GM12878 (cell line): ENCODE measurements at regions not wholly inside any gene's neighbourhood (a gene's known extent, or its start where the extent isn't known, plus 50 kb on each side); places are given as distances from the start of the nearest gene placed in this dataset.

Source experiments
- ATAC-seq: fragments of 200-7000 bp; cut with Tn5 transposase; 3 replicates; pipeline ENCODE4 v1.9.1; 2020; ENCODE audit warnings: mild to moderate bottlenecking, moderate library complexity
- BruUV-seq: library from RNA; stranded (reverse); fragments of 400-500 nt; replicated peaks from 2 replicates; lab custom pipeline; 2021; lab: Mats Ljungman, UMichigan
- CTCF ChIA-PET: fragments of 300-600 bp; sonication (Branson Sonifier 250); formaldehyde crosslinking; extraction: SDS; loops from one replicate; lab custom pipeline; 2021; ENCODE audit warnings: inconsistent platforms; lab: Yijun Ruan, JAX
- POLR2A ChIA-PET: fragments of 350-600 bp; formaldehyde crosslinking; extraction: SDS; loops from one replicate; lab custom pipeline; 2021; ENCODE audit warnings: inconsistent platforms; lab: Charles Lee
- RAD21 ChIA-PET: fragments of 300-600 bp; sonication (Branson Sonifier 250); formaldehyde crosslinking; loops from one replicate; lab custom pipeline; 2023; ENCODE audit warnings: antibody characterized with exemption; ENCODE audit not compliant: unreplicated experiment; lab: Charles Lee
- SMC1A ChIA-PET: fragments of 300-600 bp; sonication (Branson Sonifier 250); formaldehyde crosslinking; loops from one replicate; lab custom pipeline; 2023; ENCODE audit not compliant: unreplicated experiment, uncharacterized antibody; lab: Charles Lee
- DNase-seq: peaks from one replicate; pipeline ENCODE4 v3.0.0-alpha.2; 2011; ENCODE audit warnings: low read depth, low spot score
- FAIRE-seq: peaks from 3 replicates; lab custom pipeline; 2011; peaks lifted over from hg19 to GRCh38; lab: Jason Lieb, UNC
- H2AFZ ChIP-seq: 2 replicates; pipeline ENCODE4 v1.6.0; 2011; ENCODE audit warnings: low read depth, low read length, control low read depth; ENCODE audit not compliant: control insufficient read depth
- H3K27ac ChIP-seq: 2 replicates; pipeline ENCODE4 v1.5.1; 2011; ENCODE audit warnings: control low read depth; ENCODE audit not compliant: control insufficient read depth, insufficient read depth
- H3K27me3 ChIP-seq, 2 experiments: replicated peaks in 1 of 2; 2 replicates each; pipeline versions ENCODE4 v1.6.0 to v1.6.1; 2011; ENCODE audit warnings: low read length in 1 of 2; ENCODE audit not compliant: control insufficient read depth in 2 of 2, insufficient read depth in 2 of 2
- H3K36me3 ChIP-seq, 2 experiments: 2 replicates each; pipeline ENCODE4 v1.5.1; 2011; ENCODE audit warnings: low read length in 1 of 2; ENCODE audit not compliant: control insufficient read depth in 2 of 2, insufficient read depth in 2 of 2
- H3K4me1 ChIP-seq: 2 replicates; pipeline ENCODE4 v1.6.1; 2011; ENCODE audit warnings: mild to moderate bottlenecking, low read length, moderate library complexity, mixed read lengths; ENCODE audit not compliant: control insufficient read depth, insufficient read depth
- H3K4me2 ChIP-seq: 2 replicates; pipeline ENCODE4 v1.6.0; 2011; ENCODE audit warnings: control low read depth; ENCODE audit not compliant: control insufficient read depth, insufficient read depth
- H3K4me3 ChIP-seq: fragments of 200-600 bp; sonication (generic); 2 replicates; pipeline ENCODE4 v1.5.1; 2016
- H3K79me2 ChIP-seq: 2 replicates; pipeline ENCODE4 v1.6.0; 2011; ENCODE audit warnings: low read length; ENCODE audit not compliant: control insufficient read depth, insufficient read depth
- H3K9ac ChIP-seq: 2 replicates; pipeline ENCODE4 v1.8.0; 2011; ENCODE audit warnings: low read length, control low read depth, mixed read lengths; ENCODE audit not compliant: control insufficient read depth, insufficient read depth
- H3K9me3 ChIP-seq: replicated peaks from 3 replicates; pipeline ENCODE4 v1.5.1; 2011; ENCODE audit warnings: mild to moderate bottlenecking, low read length; ENCODE audit not compliant: control insufficient read depth, insufficient read depth
- H4K20me1 ChIP-seq: 2 replicates; pipeline ENCODE4 v1.6.0; 2011; ENCODE audit not compliant: control insufficient read depth, insufficient read depth
- BCLAF1 ChIP-seq: fragments of 450-650 bp; IDR thresholded peaks from 2 replicates; pipeline ENCODE4 v1.6.1; 2017; ENCODE audit warnings: antibody characterized with exemption, mild to moderate bottlenecking, moderate library complexity
- BRCA1 ChIP-seq: IDR thresholded peaks from 2 replicates; pipeline ENCODE4 v1.6.1; 2011; ENCODE audit warnings: low read depth, low read length, improper control_type of control experiment
- CHD4 ChIP-seq: fragments of 200-600 bp; sonication (generic); IDR thresholded peaks from 2 replicates; pipeline ENCODE4 v1.6.1; 2016; ENCODE audit warnings: mild to moderate bottlenecking
- EP300 ChIP-seq, 2 experiments: fragments of 150-350 bp in 1 of 2; IDR thresholded peaks; 2 replicates each; pipeline ENCODE4 v1.6.1; 2011 to 2012; ENCODE audit warnings: low read depth in 2 of 2, low read length in 2 of 2, borderline replicate concordance in 1 of 2, improper control_type of control experiment in 1 of 2, inconsistent platforms in 1 of 2; ENCODE audit not compliant: control insufficient read depth in 1 of 2
- ETV6 ChIP-seq, 2 experiments: fragments of 450-650 bp in 1 of 2; IDR thresholded peaks in 1 of 2; conservative IDR thresholded peaks in 1 of 2; 2 replicates each; pipeline ENCODE4 v1.6.1; 2014; ENCODE audit warnings: antibody characterized with exemption in 1 of 2, borderline replicate concordance in 1 of 2, low read depth in 1 of 2, mild to moderate bottlenecking in 1 of 2, moderate library complexity in 1 of 2
- MAX ChIP-seq: IDR thresholded peaks from 2 replicates; pipeline ENCODE4 v1.6.1; 2012; ENCODE audit warnings: low read depth, low read length, improper control_type of control experiment
- MLLT1 ChIP-seq: fragments of 450-650 bp; IDR thresholded peaks from 2 replicates; pipeline ENCODE4 v1.6.1; 2016; ENCODE audit warnings: mild to moderate bottlenecking
- RAD51 ChIP-seq: fragments of 450-650 bp; IDR thresholded peaks from 2 replicates; pipeline ENCODE4 v1.6.1; 2016; ENCODE audit warnings: moderate library complexity, mild to moderate bottlenecking, inconsistent platforms
- RUNX3 ChIP-seq: IDR thresholded peaks from 2 replicates; pipeline ENCODE4 v1.6.1; 2012; ENCODE audit warnings: low read length, inconsistent platforms
- SIN3A ChIP-seq: IDR thresholded peaks from 2 replicates; pipeline ENCODE4 v1.6.1; 2012; ENCODE audit warnings: low read depth, low read length, improper control_type of control experiment
- SKIL ChIP-seq: fragments of 450-650 bp; IDR thresholded peaks from 2 replicates; pipeline ENCODE4 v1.6.1; 2017; ENCODE audit warnings: mild to moderate bottlenecking, low read depth, inconsistent platforms; ENCODE audit not compliant: poor library complexity, severe bottlenecking
- SMAD5 ChIP-seq: IDR thresholded peaks from 2 replicates; pipeline ENCODE4 v1.6.1; 2016; ENCODE audit warnings: antibody characterized with exemption, low read depth
- SREBF1 ChIP-seq: IDR thresholded peaks from 2 replicates; pipeline ENCODE4 v1.6.1; 2012; ENCODE audit warnings: mild to moderate bottlenecking, low read length
- TCF12 ChIP-seq: IDR thresholded peaks from 2 replicates; pipeline ENCODE4 v1.6.1; 2011; ENCODE audit warnings: low read depth, mild to moderate bottlenecking, low read length
- WGBS: methylation state at CpG from one replicate; pipeline ENCODE4 v1.1.6; 2016; ENCODE audit warnings: low lambda C conversion rate; ENCODE audit not compliant: insufficient replicate concordance, insufficient coverage; ENCODE audit errors: missing lambda C conversion rate; 5-methylcytosine and 5-hydroxymethylcytosine counted together
- in situ Hi-C: fragments of 300-500 bp; cut with MboI; formaldehyde crosslinking; loops from 9 replicates; pipeline ENCODE4 v1.14.3; 2018; ENCODE audit warnings: mixed read lengths
- intact Hi-C: fragments of 100-400 bp; cut with micrococcal nuclease; formaldehyde crosslinking; loops from one replicate; pipeline ENCODE4 v1.14.2; 2022; ENCODE audit not compliant: unreplicated experiment
- TF ChIP-seq, protein P1 (sequence below): fragments of 450-650 bp; IDR thresholded peaks from 2 replicates; pipeline ENCODE4 v1.6.1; 2014; ENCODE audit warnings: mild to moderate bottlenecking

DNA sequence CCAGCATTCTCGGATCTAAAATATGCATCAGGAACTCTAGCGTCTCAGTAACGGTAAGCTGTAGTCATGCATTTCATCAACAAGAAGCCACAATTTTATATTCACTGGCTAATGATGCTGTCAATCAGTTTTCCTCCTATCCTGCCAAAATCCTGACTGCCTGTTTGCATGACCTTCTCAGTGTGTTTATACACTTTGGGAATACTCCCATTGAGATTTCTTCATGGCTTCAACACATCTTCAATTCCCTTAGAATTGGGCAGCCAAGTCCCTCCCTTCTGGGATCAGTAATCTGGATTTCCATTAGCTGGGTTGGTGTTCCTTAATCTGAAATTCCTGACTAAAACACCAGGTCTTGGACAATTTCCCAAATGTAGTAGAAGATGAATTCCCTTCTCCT is 348.9 kb upstream of the DYNLRB2 start (continued):
- no peak for TF ChIP-seq MLLT1

GRCh38 chr16:80189476-80190175 is 351.2 kb upstream of the DYNLRB2 start:
- no peak for DNase-seq
- H4K20me1 ChIP-seq = no peaks in the 10 kb centered on the region
- no peaks in the 10 kb centered on the region for H3K27me3 ChIP-seq
- H3K9me3 ChIP-seq = no peaks in the 10 kb centered on the region
- RAD21 ChIA-PET = no interaction called here
- no peaks in the 10 kb centered on the region for H3K79me2 ChIP-seq
- no peaks in the 10 kb centered on the region for H3K36me3 ChIP-seq
- in situ Hi-C loops = no loop called here
- FAIRE-seq = no peak
- H3K9ac ChIP-seq = no peak overlapping the region
- SMC1A ChIA-PET = no interaction called here
- H3K27ac ChIP-seq = no peak overlapping the region
- H3K4me3 ChIP-seq = no peak overlapping the region
- CTCF ChIA-PET = no interaction called here
- BruUV-seq = no TSS peak
- POLR2A ChIA-PET = no interaction called here
- intact Hi-C loops = no loop called here
- 13% methylated on average over 7 of the region's 7 CpGs for WGBS
- H2AFZ ChIP-seq = no peak overlapping the region
- H3K4me2 ChIP-seq = no peak overlapping the region
- ATAC-seq = no peak
- no peaks in the 10 kb centered on the region for H3K4me1 ChIP-seq
- TF ChIP-seq ETV6 (conservative IDR thresholded peaks at IDR 0.05 in 1 of 2, IDR thresholded peaks at IDR 0.05 in 1 of 2; ENCODE audit: borderline replicate concordance in 1 of 2, low read depth in 1 of 2) (no peak), SMAD5 (no peak), RAD51 (no peak), SIN3A (no peak), TCF12 (no peak), CHD4 (no peak), EP300 (IDR thresholded peaks at IDR 0.05; ENCODE audit: borderline replicate concordance in 1 of 2, control insufficient read depth in 1 of 2, low read depth in 2 of 2, low read length in 2 of 2) (no peak), BRCA1 (no peak), RUNX3 (no peak), MAX (no peak), SREBF1 (no peak), SKIL (no peak), BCLAF1 (no peak)
- TF ChIP-seq, protein P1, sequence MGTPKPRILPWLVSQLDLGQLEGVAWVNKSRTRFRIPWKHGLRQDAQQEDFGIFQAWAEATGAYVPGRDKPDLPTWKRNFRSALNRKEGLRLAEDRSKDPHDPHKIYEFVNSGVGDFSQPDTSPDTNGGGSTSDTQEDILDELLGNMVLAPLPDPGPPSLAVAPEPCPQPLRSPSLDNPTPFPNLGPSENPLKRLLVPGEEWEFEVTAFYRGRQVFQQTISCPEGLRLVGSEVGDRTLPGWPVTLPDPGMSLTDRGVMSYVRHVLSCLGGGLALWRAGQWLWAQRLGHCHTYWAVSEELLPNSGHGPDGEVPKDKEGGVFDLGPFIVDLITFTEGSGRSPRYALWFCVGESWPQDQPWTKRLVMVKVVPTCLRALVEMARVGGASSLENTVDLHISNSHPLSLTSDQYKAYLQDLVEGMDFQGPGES = no peak
